ENCODE measurements at regions not wholly inside any gene's neighbourhood (a gene's known extent, or its start where the extent isn't known, plus 50 kb on each side); places are given as distances from the start of the nearest gene placed in this dataset.

DNA sequence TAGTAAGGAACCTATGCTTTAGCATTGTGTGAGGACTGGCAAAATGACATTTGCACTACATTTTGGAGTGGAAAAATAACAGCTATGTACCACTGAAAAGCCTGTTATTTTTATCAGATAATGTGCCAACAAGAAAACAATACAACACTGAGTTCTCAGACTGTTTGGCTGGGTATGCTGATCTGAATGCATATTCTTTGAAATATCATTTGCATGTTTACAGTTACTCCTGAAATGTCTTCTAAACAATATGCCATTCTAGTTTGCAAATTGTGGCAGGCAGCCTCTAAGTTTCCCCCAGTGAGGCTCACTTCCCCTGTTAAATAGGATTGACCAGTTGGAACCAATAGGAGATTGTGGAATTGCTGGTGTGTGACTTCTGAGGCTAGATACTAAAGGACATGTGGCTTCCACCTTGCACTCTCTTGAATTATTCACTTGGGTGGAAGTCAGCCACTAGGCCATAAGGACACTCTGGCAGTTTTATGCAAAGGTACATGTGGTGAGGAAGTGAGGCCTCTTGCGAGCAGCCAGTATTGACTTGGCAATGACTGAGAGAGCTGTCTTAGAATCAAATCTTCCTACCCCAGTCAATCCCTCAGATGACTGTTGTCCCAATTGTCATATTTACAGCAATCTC lies 250.4 kb upstream of the PCSK5 start:
- no peak for TF ChIP-seq FOXM1 (IDR thresholded peaks at IDR 0.05; ENCODE audit: borderline replicate concordance, low read depth)
- TF ChIP-seq CREB1 (IDR thresholded peaks at IDR 0.05; ENCODE audit: low read depth): no peak
- TF ChIP-seq RAD21 (IDR thresholded peaks at IDR 0.05; ENCODE audit: low read depth): no peak
- TF ChIP-seq TAF1 (IDR thresholded peaks at IDR 0.05; ENCODE audit: low read depth): no peak
- no peak for TF ChIP-seq EP300 (IDR thresholded peaks at IDR 0.05; ENCODE audit: borderline replicate concordance)
- TF ChIP-seq, protein P1, sequence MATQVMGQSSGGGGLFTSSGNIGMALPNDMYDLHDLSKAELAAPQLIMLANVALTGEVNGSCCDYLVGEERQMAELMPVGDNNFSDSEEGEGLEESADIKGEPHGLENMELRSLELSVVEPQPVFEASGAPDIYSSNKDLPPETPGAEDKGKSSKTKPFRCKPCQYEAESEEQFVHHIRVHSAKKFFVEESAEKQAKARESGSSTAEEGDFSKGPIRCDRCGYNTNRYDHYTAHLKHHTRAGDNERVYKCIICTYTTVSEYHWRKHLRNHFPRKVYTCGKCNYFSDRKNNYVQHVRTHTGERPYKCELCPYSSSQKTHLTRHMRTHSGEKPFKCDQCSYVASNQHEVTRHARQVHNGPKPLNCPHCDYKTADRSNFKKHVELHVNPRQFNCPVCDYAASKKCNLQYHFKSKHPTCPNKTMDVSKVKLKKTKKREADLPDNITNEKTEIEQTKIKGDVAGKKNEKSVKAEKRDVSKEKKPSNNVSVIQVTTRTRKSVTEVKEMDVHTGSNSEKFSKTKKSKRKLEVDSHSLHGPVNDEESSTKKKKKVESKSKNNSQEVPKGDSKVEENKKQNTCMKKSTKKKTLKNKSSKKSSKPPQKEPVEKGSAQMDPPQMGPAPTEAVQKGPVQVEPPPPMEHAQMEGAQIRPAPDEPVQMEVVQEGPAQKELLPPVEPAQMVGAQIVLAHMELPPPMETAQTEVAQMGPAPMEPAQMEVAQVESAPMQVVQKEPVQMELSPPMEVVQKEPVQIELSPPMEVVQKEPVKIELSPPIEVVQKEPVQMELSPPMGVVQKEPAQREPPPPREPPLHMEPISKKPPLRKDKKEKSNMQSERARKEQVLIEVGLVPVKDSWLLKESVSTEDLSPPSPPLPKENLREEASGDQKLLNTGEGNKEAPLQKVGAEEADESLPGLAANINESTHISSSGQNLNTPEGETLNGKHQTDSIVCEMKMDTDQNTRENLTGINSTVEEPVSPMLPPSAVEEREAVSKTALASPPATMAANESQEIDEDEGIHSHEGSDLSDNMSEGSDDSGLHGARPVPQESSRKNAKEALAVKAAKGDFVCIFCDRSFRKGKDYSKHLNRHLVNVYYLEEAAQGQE (IDR thresholded peaks at IDR 0.05; ENCODE audit: low read depth): no peak
- no peak for TF ChIP-seq EGR1 (IDR thresholded peaks at IDR 0.05)
- TF ChIP-seq, protein P2, sequence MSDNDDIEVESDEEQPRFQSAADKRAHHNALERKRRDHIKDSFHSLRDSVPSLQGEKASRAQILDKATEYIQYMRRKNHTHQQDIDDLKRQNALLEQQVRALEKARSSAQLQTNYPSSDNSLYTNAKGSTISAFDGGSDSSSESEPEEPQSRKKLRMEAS (IDR thresholded peaks at IDR 0.05): no peak
- no peak for TF ChIP-seq TCF12 (IDR thresholded peaks at IDR 0.05; ENCODE audit: low read depth)
- no peak for TF ChIP-seq CEBPB (IDR thresholded peaks at IDR 0.05)
- TF ChIP-seq TEAD4 (IDR thresholded peaks at IDR 0.05): no peak
- no peak for TF ChIP-seq ZBTB7A (IDR thresholded peaks at IDR 0.05; ENCODE audit: low read depth)
- TF ChIP-seq YY1 (IDR thresholded peaks at IDR 0.05; ENCODE audit: low read depth): no peak

All from Ishikawa (cell line).